ENCODE measurements at regions not wholly inside any gene's neighbourhood (a gene's known extent, or its start where the extent isn't known, plus 50 kb on each side); places are given as distances from the start of the nearest gene placed in this dataset.
"Not testable (repeated sequence)": the region's sequence is repeated elsewhere in the genome, so short reads cannot be mapped to it uniquely, and the experiment has no call there.

DNA sequence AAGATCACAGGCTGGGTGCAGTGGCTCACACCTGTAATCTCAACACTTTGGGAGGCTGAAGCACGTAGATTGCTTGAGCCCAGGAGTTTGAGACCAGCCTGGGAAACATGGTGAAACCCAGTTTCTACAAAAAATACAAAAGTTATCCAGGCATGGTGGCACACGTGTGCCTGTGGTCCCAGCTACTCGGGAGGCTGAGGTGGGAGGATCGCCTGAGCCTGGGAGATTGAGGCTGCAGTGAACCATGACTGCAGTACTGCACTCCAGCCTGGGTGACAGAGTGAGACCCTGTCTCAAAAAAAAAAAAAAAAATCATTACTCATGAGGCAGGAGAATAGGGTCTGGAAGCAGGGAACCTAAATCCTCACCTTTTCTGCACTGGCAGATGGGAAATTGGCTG lies 79.1 kb upstream of the CLDN5 start:
- DNase-seq = not testable (repeated sequence)

- DNase-seq = no peak
These were observed 79.6 kb upstream of the CLDN5 start for GRCh38 chr22:19603767-19604166.

DNA sequence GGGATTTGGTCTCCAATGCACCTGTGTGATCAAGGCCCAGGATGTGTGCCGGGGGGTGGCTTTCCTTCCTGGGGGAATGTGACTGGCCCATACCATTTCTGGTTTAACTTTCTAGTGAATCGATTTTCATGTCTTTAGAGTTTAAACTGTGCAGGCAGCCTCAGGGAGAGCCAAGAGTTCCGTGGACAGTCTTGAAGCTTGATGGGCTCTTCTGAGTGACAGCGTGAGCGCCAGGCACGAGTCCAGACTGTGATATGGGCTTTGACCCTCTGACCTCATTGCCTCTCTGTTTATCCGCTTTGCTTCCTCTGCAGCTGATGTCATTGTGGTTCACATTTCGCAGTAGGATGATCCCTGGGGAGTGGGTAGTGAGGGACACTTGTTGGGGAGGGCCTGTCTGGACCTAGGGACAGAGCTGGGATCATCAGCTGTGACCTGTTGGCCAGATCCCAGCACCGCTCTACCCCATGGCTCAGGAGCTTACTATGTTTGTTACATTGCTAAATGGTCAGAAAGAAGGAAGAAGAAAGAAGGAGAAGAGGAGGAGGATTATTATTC lies 80.6 kb upstream of the CLDN5 start:
- no peak for DNase-seq

GRCh38 chr22:19605508-19606331 lies 81.5 kb upstream of the CLDN5 start:
- no peak for DNase-seq

- no peak for DNase-seq
These were observed 82.4 kb upstream of the CLDN5 start for GRCh38 chr22:19606332-19607191.

DNA sequence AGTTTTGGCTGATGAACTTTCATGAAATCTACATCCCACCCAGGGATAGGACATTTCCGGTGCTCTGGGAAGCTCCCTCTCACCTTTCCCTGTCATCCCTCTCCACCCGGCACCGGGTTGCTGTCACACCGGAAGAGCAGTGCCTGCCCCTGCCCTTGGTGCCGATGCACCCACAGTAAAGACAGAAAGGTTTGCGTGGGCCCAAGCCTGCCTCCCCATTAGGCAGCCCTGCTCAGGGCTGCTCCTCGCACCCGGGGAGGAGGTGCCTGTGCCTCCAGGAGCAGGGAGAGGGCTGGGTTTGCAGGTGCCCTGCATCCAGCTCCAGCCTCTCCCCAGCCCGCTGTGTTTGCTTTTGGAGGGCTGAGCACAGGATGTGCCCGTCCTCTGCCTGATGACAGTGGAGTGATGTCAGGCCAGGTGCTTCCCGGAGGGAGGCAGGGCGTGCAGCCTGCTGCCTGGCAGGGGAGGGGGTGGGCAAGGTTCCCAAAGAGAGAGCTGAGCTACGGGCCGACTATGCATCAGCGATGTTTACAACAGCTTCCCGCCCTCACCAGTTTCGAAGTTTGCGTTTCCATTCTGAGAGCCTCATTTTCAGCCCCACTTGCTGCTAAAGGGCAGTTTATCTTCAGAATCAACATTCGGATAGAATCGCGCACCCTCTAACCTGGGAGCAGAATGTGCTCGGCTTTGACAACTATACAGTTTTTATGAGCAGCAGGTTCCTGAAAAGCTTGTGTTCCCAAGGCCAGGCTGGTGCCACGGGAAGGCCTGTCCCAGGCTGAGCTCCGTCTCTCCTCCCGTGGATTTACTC lies 83.2 kb upstream of the CLDN5 start:
- DNase-seq = peak; percentile 50

DNA sequence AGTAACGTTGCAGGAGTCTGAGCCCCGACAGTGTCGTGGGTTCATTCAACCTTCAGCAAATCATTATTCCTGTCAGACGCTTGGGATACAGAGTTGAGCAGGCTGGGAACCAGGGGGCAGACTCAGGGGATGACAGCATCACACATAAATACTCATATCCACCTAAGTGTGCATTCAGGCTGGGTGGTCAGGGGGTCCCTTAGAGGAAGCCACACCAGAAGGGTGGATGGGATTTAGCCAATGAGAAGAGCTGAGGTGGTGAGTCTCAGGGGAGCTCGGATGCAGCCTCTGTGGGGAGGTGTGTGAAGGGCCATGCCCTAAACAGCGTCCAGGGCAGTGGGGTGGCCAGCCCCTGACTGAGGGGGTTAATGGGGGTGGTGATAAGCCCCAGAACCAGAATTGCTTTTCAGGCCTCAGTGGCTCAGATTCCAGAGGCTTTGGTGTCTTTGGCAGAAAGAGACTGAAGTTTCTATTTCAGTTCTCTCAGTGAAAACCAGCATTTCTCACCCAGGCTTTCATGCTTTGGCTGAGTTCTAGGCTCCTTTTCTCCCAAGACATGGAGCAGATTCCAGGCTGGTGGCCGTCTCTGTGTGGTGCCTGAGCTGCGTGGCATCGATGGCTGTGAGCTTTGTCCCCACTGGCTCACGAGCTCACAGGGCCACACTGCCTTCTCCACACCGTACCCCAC lies 83.9 kb upstream of the CLDN5 start:
- DNase-seq = no peak

DNA sequence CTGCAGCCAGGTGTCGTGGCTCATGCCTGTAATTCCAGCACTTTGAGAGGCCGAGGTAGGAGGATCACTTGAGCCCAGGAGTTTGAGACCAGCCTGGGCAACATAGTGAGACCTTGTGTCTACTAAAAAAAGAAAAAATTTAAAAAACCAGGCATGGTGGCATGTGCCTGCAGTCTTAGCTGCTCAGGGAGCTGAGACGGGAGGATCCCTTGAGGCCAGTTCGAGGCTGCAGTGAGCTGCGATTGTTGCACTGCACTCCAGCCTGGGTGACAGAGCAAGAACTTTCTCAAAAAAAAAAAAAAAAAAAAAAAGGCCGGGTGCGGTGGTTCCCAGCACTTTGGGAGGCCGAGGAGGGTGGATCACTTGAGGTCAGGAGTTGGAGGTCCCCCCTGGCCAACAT lies 85.5 kb upstream of the CLDN5 start:
- not testable (repeated sequence) for DNase-seq

GRCh38 chr22:19610518-19611253 lies 86.5 kb upstream of the CLDN5 start:
- DNase-seq = no peak

DNA sequence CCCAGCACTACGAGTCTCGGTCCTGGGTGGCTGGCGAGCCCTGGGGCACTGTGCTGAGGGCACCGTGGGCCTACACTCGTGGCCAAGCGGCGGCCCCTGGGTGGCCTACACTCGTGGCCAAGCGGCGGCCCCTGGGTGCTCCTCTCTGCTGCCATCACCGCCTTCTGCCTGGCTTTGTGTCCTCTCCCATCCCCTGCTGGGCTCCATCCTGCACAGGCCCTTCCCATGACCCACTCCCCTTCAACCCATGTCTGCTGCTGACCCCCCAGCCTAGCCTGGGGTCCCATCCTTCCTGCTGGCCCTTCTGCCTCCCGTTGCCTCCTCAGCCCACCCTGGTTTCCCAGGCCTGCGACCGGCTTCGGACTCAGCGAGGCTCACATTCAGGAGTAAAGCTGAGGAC lies 87.4 kb upstream of the CLDN5 start:
- no peak for DNase-seq

GRCh38 chr22:19612866-19613572 lies 88.8 kb upstream of the CLDN5 start:
- no peak for DNase-seq

DNA sequence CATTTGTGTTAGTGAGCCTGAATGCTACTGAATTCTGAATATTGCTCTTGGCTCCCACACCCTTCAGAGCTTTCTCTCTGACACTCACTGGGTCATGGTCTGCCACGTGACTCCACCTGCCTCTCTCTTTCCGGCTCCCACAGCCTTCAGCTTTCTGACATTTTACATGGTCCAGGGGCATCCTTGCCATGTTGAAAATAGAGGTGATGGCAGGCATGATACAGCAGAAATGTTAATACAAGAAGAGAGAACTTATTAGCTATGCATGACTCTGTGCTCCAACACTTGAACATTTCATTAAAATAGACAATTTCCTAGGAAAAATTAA lies 90.3 kb upstream of the CLDN5 start:
- DNase-seq = no peak

DNA sequence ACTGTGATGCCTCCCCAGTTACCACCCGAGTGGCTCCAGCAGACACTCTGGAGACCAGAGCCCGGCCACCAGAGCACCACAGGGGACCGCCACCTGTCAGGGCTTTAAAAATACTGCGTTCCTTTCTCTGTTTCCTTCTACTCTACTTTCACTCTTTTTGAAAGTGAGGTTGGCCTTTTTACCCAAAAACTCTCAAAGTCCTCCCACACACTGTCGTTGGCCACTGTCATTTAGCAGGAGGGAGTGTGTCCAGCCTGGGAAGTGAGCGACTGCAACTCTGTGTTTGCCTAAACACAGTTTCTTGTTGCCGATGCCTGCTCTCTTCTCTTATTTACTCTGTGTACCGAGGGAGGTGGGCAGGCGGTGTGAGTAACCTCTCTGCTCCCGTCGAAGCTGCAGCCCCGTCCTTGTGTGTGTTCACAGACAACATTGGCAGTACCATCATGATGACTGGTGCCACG lies 90.8 kb upstream of the CLDN5 start:
- DNase-seq = no peak

DNA sequence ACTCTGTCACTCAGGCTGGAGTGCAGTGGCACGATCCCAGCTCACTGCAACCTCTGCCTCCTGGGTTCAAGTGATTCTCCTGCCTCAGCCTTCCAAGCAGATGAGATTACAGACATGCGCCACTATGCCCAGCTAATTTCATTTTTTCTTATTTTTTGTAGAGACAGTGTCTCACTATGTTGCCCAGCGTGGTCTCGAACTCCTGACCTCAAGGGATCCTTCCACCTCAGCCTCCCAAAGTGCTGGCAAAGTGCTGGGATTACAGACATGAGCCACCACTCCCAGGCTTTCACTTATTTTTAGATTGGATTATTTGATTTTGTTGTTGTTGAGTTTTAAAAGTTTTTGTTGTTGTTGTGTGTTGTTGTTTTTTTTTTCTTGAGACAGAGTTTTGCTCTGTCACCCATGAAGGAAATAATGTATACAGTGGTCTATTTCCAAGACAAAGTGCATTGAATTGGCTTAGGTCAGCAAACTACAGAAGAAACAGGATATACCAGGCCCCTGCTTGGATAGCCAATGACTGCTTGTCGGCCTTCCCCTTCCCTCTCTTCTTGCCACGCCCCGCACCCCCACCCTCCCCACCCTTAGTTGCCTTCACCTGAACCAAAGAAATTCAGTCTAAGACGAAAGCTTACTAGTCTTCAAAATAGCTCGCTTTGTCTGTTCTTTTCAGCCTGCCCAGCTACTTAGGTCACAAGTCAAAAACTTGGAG lies 91.8 kb upstream of the CLDN5 start:
- DNase-seq = no peak

GRCh38 chr22:19619144-19620009 lies 94.9 kb upstream of the SEPTIN5 start:
- DNase-seq = no peak

- DNase-seq = no peak
These were observed 93.4 kb upstream of the SEPTIN5 start for GRCh38 chr22:19620742-19621371.

DNA sequence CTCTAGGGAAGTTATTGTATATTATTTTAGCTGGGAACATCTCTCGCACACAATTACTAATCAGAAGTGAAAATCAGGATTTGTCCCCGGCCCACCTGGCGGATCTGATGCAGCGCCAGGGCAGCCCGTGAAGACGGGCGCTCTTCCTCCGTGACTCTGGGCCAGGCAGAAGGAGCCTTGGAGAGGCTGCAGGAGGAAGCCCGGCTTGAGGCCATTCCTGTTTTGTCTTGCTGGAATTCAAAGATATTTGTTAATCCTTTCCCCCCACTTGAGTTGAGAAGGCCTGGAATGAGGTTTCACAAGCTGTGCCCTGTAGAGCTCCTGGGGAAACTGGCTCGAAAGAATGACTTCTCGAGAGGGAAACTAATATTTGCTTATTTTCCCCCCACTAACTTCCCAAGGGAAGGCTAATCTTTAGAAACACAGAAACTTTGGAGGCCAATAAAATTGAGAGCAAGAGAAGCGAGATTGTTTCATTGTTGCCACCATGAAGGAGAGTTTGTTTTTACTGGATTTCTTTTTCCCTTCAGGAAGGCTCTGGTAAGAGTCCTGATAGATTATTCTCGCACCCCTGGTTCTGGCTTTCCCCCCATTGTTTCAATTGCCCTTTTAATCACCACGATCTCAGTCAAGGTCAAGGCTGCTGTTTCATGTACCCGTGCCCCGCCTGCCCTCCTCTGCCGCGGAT lies 92.8 kb upstream of the SEPTIN5 start:
- no peak for DNase-seq

- DNase-seq = no peak
These were observed 92.3 kb upstream of the SEPTIN5 start for GRCh38 chr22:19622061-19622441.
